HG03280 (cell line): ENCODE measurements at regions not wholly inside any gene's neighbourhood (a gene's known extent, or its start where the extent isn't known, plus 50 kb on each side); places are given as distances from the start of the nearest gene placed in this dataset.

Experiments
- ATAC-seq: cut with Tn5 transposase; IDR thresholded peaks from one replicate; pipeline ENCODE4 v1.9.1; 2021; ENCODE audit warnings: mild to moderate bottlenecking, moderate library complexity; ENCODE audit not compliant: unreplicated experiment

- ATAC-seq = no peak
Measured at GRCh38 chr5:31137676-31138075, 55.8 kb upstream of the CDH6 start.

- ATAC-seq = no peak
Measured at GRCh38 chr5:31135542-31135941, 57.9 kb upstream of the CDH6 start.

- ATAC-seq = no peak
Measured at GRCh38 chr5:31133488-31133887, 60.0 kb upstream of the CDH6 start.

- ATAC-seq = no peak
Measured at GRCh38 chr5:31131381-31131891, 62.0 kb upstream of the CDH6 start.

GRCh38 chr5:31130676-31131075 is 62.8 kb upstream of the CDH6 start:
- ATAC-seq = no peak

- no peak for ATAC-seq
Measured at GRCh38 chr5:31124651-31125305, 68.7 kb upstream of the CDH6 start.

GRCh38 chr5:31124026-31124425 is 69.5 kb upstream of the CDH6 start:
- ATAC-seq = no peak

- ATAC-seq = no peak
Measured at GRCh38 chr5:31122998-31123951, 70.2 kb upstream of the CDH6 start.

GRCh38 chr5:31121224-31121623 is 72.3 kb upstream of the CDH6 start:
- no peak for ATAC-seq

GRCh38 chr5:31120642-31120948 is 72.9 kb upstream of the CDH6 start:
- ATAC-seq = no peak

- no peak for ATAC-seq
Measured at GRCh38 chr5:31119938-31120641, 73.4 kb upstream of the CDH6 start.

GRCh38 chr5:31116466-31117031 is 76.9 kb upstream of the CDH6 start:
- no peak for ATAC-seq

- no peak for ATAC-seq
Measured at GRCh38 chr5:31114817-31115216, 78.7 kb upstream of the CDH6 start.

- ATAC-seq = no peak
Measured at GRCh38 chr5:31113666-31114350, 79.7 kb upstream of the CDH6 start.

GRCh38 chr5:31113101-31113500 is 80.4 kb upstream of the CDH6 start:
- ATAC-seq = no peak

GRCh38 chr5:31107091-31107518 is 86.4 kb upstream of the CDH6 start:
- ATAC-seq = no peak

GRCh38 chr5:31106691-31107090 is 86.8 kb upstream of the CDH6 start:
- ATAC-seq = no peak

GRCh38 chr5:31106278-31106677 is 87.2 kb upstream of the CDH6 start:
- ATAC-seq = no peak

- no peak for ATAC-seq
Measured at GRCh38 chr5:31104775-31105174, 88.7 kb upstream of the CDH6 start.

- ATAC-seq = no peak
Measured at GRCh38 chr5:31100781-31101310, 92.6 kb upstream of the CDH6 start.
